ENCODE measurements at regions not wholly inside any gene's neighbourhood (a gene's known extent, or its start where the extent isn't known, plus 50 kb on each side); places are given as distances from the start of the nearest gene placed in this dataset.

- no peak for TF ChIP-seq ZBTB40 (IDR thresholded peaks at IDR 0.05)
- TF ChIP-seq ZBTB40 (CRISPR knock-in tag; IDR thresholded peaks at IDR 0.05), result no peak
- no peak for TF ChIP-seq ZNF766 (CRISPR knock-in tag; conservative IDR thresholded peaks at IDR 0.05)
- no peak for TF ChIP-seq ZBTB5 (IDR thresholded peaks at IDR 0.05)
- no peak for TF ChIP-seq ZNF282 (CRISPR knock-in tag; IDR thresholded peaks at IDR 0.05)
- no peak for TF ChIP-seq WHSC1 (IDR thresholded peaks at IDR 0.05; ENCODE audit: low read length)
- TF ChIP-seq HDAC8 (tag; IDR thresholded peaks at IDR 0.05), result no peak
- TF ChIP-seq ZSCAN29 (IDR thresholded peaks at IDR 0.05), result no peak
- no peak for TF ChIP-seq HDAC6 (IDR thresholded peaks at IDR 0.05; ENCODE audit: low read depth, low read length)
- no peak for TF ChIP-seq RAD51 (IDR thresholded peaks at IDR 0.05; ENCODE audit: borderline replicate concordance, low read depth)
- TF ChIP-seq ZNF589 (CRISPR knock-in tag; IDR thresholded peaks at IDR 0.05; ENCODE audit: low read depth), result no peak
- no peak for TF ChIP-seq MEIS2 (IDR thresholded peaks at IDR 0.05; ENCODE audit: partially characterized antibody)
- TF ChIP-seq ZNF444 (CRISPR knock-in tag; IDR thresholded peaks at IDR 0.05), result no peak
- no peak for TF ChIP-seq HIVEP1 (CRISPR knock-in tag; IDR thresholded peaks at IDR 0.05)
- TF ChIP-seq RBM22 (IDR thresholded peaks at IDR 0.05; ENCODE audit: low read depth, low read length, poor library complexity, severe bottlenecking), result no peak
- TF ChIP-seq KLF6 (CRISPR knock-in tag; IDR thresholded peaks at IDR 0.05; ENCODE audit: borderline replicate concordance), result no peak
Observed at GRCh38 chr6:95518630-95519227, 58.6 kb upstream of the MANEA start (continued).
